Ramos (cell line): ENCODE measurements at regions not wholly inside any gene's neighbourhood (a gene's known extent, or its start where the extent isn't known, plus 50 kb on each side); places are given as distances from the start of the nearest gene placed in this dataset.

ENCODE experiments used
- in situ Hi-C: fragments of 300-500 bp; cut with MboI; formaldehyde crosslinking; loops from one replicate; pipeline ENCODE4 v1.14.3; 2022; ENCODE audit warnings: low sequenced_read_pairs; ENCODE audit not compliant: unreplicated experiment

DNA sequence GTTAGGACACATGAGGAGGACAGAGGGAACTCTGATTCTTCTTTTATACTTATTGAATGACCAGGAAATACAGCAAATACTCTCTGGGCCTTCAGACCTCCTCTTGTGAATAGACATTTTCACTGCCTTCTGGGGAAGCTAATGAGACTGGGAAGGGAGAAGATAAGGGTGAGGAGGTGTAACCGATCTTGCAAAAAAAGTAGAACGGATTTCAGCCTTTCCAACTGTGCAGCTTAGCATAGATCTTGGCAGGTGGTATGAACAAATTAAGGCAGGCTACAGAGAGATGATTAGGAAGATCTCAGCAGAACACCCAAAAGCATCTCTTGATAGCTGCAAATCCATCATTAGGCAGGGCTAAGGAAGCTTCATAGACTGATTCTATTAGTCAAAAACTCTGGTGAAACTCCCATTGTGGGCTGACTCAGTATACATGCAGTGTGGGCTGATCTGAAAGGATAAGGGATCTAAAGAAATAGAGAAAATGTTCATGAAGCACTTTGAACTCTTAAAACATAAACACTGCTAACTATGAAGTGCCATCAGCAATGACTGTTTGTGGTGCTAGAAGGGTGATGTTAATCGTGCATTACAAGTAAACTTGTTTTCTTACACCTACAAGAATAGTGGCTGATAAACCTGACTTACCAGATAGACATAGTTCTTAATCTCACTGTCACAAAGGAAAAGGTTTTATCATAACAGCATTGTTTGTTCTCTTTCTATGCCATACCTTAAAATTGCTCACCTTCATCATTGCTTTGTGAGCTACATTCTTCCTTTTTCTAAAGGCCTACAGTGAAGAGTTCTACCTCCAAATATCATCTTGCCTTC is 85.5 kb upstream of the PALMD start:
- in situ Hi-C loops, result no loop called here

DNA sequence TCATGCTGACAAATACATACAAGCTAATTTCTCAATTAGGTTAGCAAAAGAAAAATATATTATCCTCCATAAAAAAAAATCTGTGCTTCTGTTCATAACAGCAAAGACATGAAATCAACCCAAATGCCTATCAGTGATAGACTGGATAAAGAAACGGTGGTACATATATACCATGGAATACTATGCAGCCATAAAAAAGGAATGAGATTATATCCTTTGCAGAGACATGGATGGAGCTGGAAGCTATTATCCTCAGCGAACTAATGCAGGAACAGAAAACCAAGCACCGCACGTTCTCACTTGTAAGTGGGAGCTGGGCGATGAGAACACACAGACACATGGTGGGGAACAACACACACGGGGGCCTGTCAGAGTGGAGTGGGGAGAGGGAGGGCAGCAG is 84.0 kb upstream of the PALMD start:
- in situ Hi-C loops, result no loop called here

DNA sequence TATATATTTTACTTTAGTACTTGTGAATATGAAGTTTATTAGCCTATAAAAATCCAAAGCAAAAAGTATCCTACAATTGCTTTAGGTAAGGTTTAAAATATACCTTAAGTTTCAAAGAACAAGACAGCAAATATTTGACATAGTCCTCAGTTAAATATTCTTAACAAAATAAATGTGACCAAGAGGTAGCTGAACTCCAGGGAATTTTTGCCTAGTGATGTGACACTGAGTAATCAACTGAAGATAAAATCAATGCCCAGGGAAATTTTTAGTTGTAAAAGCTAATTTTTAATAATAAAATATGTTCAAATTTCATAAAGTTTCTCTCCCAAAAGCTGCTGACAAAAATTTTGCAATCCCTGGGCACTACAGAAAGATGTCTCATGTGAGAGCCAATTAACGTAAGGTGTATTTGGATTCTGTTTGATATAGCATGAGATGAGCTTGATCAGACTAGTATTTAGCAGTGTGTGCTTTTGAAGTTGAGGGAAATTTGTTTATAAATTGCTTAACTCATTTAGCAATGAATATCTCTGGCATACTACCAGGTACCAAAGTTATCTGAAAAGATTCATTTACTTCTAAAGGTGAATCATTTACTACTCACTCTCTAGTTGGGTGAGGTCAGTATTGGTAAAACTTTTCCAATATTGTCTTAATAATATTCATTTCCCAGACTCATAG is 80.2 kb upstream of the PALMD start:
- in situ Hi-C loops, result no loop called here

- in situ Hi-C loops, result no loop called here
Observed at GRCh38 chr1:99566290-99567021, 79.5 kb upstream of the PALMD start.

- in situ Hi-C loops, result no loop called here
Observed at GRCh38 chr1:99570486-99571089, 75.3 kb upstream of the PALMD start.

- in situ Hi-C loops, result no loop called here
Observed at GRCh38 chr1:99571092-99571734, 74.7 kb upstream of the PALMD start.

- in situ Hi-C loops, result no loop called here
Observed at GRCh38 chr1:99573431-99574217, 72.3 kb upstream of the PALMD start.

DNA sequence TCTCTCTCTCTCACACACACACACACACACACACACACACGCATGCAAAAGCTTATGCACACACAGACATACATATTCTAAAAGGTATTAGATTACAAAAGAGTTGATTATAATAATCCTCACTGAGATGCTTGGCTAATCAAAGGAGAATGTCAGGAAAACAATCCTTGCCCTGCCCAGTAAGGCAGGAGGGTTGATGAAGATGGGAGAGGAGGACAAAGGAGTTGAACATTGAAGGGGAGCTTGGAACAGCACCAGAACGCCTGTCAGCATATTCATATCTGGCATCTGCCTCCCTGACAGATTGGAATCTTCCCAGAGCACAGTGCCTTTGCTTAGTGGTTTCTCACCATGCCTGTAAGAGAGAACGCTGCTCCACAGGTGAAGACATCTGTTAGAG is 68.6 kb upstream of the PALMD start:
- in situ Hi-C loops, result no loop called here

DNA sequence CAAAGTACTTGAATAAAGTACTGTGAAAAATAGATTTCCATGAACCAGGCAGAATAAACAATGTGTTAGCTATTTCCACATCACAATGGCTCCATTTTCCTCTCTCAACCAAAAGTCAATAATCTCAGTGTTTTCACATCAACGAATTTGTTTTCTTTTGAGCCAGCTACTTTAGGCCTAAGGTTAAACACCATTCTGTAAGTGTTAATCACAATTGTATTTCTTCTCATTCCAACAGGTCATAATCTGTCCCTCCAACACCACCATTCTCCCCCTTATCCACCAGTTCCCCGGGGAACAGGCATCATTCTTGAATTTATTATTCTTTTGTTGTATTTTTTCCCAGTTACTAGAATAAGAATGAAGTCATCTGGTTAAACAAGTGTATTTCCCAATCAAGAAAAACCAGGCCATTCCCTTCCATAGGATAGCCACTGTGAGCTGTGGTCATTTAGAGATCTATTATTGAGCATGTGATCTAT is 66.2 kb upstream of the PALMD start:
- in situ Hi-C loops, result no loop called here

GRCh38 chr1:99580451-99580850 is 65.5 kb upstream of the PALMD start:
- in situ Hi-C loops, result no loop called here

GRCh38 chr1:99587008-99587407 is 58.9 kb upstream of the PALMD start:
- in situ Hi-C loops, result no loop called here

- in situ Hi-C loops, result no loop called here
Observed at GRCh38 chr1:99589186-99589636, 56.7 kb upstream of the PALMD start.

- in situ Hi-C loops, result no loop called here
Observed at GRCh38 chr1:99590578-99591209, 55.2 kb upstream of the PALMD start.

DNA sequence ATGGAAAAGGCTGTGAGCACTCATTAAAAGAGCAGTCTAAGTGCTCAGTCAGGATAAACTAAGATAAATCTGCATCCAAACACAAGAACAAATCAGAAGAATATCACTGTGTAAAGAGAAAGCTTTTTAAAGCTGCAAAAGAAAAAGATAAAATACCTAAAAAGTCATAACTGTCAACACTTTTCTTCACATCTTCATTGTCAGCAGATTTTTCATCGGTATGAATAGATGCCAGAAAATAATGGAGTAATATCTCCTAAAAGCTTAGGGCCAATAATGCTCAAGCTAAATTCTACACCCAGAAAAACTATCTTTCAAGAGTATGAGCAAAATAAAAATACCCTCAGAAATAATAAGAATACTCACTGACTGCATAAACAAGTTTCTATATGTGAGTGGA is 54.0 kb upstream of the PALMD start:
- in situ Hi-C loops, result no loop called here

- in situ Hi-C loops, result no loop called here
Observed at GRCh38 chr1:99594205-99594604, 51.7 kb upstream of the PALMD start.

- in situ Hi-C loops, result no loop called here
Observed at GRCh38 chr1:99595041-99595440, 50.9 kb upstream of the PALMD start.

GRCh38 chr1:99595441-99595840 is 50.5 kb upstream of the PALMD start:
- in situ Hi-C loops, result no loop called here
